Trophoblast cell (in vitro differentiated cells and primary cell): ENCODE measurements at regions not wholly inside any gene's neighbourhood (a gene's known extent, or its start where the extent isn't known, plus 50 kb on each side); places are given as distances from the start of the nearest gene placed in this dataset.

Experiments
- DNase-seq, 2 donors: peaks; one replicate each; pipeline ENCODE4 v3.0.0-alpha.2; 2016
- H2AFZ ChIP-seq: 2 replicates; pipeline ENCODE4 v1.6.1; 2013; ENCODE audit warnings: low read length, moderate library complexity, mild to moderate bottlenecking; ENCODE audit not compliant: insufficient read depth, poor library complexity
- H2AK5ac ChIP-seq: 2 replicates; pipeline ENCODE4 v1.6.1; 2013; ENCODE audit warnings: mild to moderate bottlenecking, low read length
- H2BK120ac ChIP-seq: 2 replicates; pipeline ENCODE4 v1.6.1; 2013; ENCODE audit warnings: low read length, mild to moderate bottlenecking, moderate library complexity; ENCODE audit not compliant: insufficient read depth, poor library complexity
- H2BK12ac ChIP-seq: 2 replicates; pipeline ENCODE4 v1.6.1; 2013; ENCODE audit warnings: mild to moderate bottlenecking, low read length, moderate library complexity
- H2BK5ac ChIP-seq: 2 replicates; pipeline ENCODE4 v1.6.1; 2013; ENCODE audit warnings: low read length, low read depth, moderate library complexity, mild to moderate bottlenecking; ENCODE audit not compliant: poor library complexity
- H3K14ac ChIP-seq: 2 replicates; pipeline ENCODE4 v1.6.1; 2013; ENCODE audit warnings: mild to moderate bottlenecking, low read length
- H3K18ac ChIP-seq: 2 replicates; pipeline ENCODE4 v1.6.1; 2013; ENCODE audit warnings: mild to moderate bottlenecking, low read length
- H3K23ac ChIP-seq: 2 replicates; pipeline ENCODE4 v1.6.1; 2013; ENCODE audit warnings: low read length
- H3K27ac ChIP-seq: 2 replicates; pipeline ENCODE4 v1.5.1; 2013; ENCODE audit warnings: low read depth, mild to moderate bottlenecking, inconsistent platforms, low read length, moderate library complexity
- H3K27me3 ChIP-seq: 2 replicates; pipeline ENCODE4 v1.6.1; 2013; ENCODE audit warnings: inconsistent platforms, mild to moderate bottlenecking, low read length, moderate library complexity; ENCODE audit not compliant: insufficient read depth
- H3K36me3 ChIP-seq, 2 experiments: 1 replicate in 1 of 2; 2 replicates in 1 of 2; pipeline ENCODE4 v1.6.1; 2013; ENCODE audit warnings: low read length in 2 of 2, mild to moderate bottlenecking in 2 of 2, moderate library complexity in 1 of 2; ENCODE audit not compliant: insufficient read depth in 2 of 2, control insufficient read depth in 1 of 2
- H3K4ac ChIP-seq: 2 replicates; pipeline ENCODE4 v1.6.1; 2013; ENCODE audit warnings: low read depth, mild to moderate bottlenecking, low read length, moderate library complexity
- H3K4me1 ChIP-seq, 2 experiments: 1 replicate in 1 of 2; 2 replicates in 1 of 2; pipeline ENCODE4 v1.6.1; 2013; ENCODE audit warnings: low read length in 2 of 2, mild to moderate bottlenecking in 2 of 2, moderate library complexity in 1 of 2; ENCODE audit not compliant: insufficient read depth in 2 of 2, control insufficient read depth in 1 of 2
- H3K4me2 ChIP-seq: 2 replicates; pipeline ENCODE4 v1.6.1; 2013; ENCODE audit warnings: inconsistent platforms, mild to moderate bottlenecking, low read length, moderate library complexity
- H3K4me3 ChIP-seq: 2 replicates; pipeline ENCODE4 v1.5.1; 2013; ENCODE audit warnings: mild to moderate bottlenecking, low read depth, low read length, inconsistent platforms
- H3K79me1 ChIP-seq: one replicate; pipeline ENCODE4 v1.6.1; 2013; ENCODE audit warnings: low read length
- H3K79me2 ChIP-seq: 2 replicates; pipeline ENCODE4 v1.6.1; 2013; ENCODE audit warnings: low read length, mild to moderate bottlenecking; ENCODE audit not compliant: control insufficient read depth, insufficient read depth, poor library complexity
- H3K9ac ChIP-seq: 2 replicates; pipeline ENCODE4 v1.6.1; 2013; ENCODE audit warnings: mild to moderate bottlenecking, low read length
- H3K9me3 ChIP-seq: 2 replicates; pipeline ENCODE4 v1.6.1; 2013; ENCODE audit warnings: low read depth, mild to moderate bottlenecking, control low read depth, inconsistent platforms, low read length; ENCODE audit not compliant: insufficient read depth
- H4K12ac ChIP-seq: 2 replicates; pipeline ENCODE4 v1.6.1; 2013; ENCODE audit warnings: low read depth, mild to moderate bottlenecking, low read length, moderate library complexity
- H4K8ac ChIP-seq: 2 replicates; pipeline ENCODE4 v1.6.1; 2013; ENCODE audit warnings: low read depth, mild to moderate bottlenecking, low read length, moderate library complexity
- H4K91ac ChIP-seq: one replicate; pipeline ENCODE4 v1.6.1; 2013; ENCODE audit warnings: low read depth, mild to moderate bottlenecking, low read length, moderate library complexity
- WGBS: extraction: QIAGEN DNeasy Blood & Tissue Kit; methylation state at CpG from one replicate; pipeline ENCODE4 v1.1.7; 2013; ENCODE audit warnings: missing lambda C conversion rate; ENCODE audit not compliant: insufficient read length, insufficient coverage; ENCODE audit errors: extremely low coverage; 5-methylcytosine and 5-hydroxymethylcytosine counted together

DNA sequence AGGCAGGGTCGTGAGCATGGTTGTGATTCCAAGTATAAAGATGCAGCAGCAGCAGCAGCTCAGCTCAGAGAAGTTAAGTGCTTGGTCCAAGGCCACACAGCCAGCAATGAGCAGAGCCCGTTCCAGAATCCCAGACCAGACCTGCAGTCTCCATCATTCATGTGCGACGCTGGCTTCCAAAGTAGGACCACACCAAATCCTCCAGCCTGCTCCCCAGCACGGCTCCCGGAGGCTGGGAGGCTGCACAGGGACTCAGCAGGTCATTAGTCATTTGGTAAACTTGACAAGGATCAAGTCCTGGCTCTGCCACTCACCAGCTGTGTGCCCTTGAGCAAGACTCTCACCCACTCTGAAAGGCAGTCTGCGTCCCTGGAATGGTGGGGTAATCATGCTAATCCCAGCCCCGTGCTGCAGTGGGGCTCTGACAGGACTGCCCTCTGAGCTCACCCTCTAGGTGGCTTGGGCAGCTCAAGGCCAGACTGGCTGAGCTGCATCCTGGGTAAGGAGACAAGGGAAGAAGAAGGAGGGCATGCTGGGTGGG, 95.1 kb upstream of the TMEM132E start:
- no CpG with 5 or more reads among the region's 8 CpGs for WGBS
- Histone ChIP-seq H3K9me3 (no peaks in the 10 kb centered on the region), H3K4ac (no peak overlapping the region), H3K14ac (no peak overlapping the region), H3K4me3 (no peak overlapping the region), H3K36me3 (no peaks in the 10 kb centered on the region), H2AK5ac (no peak overlapping the region), H2BK12ac (no peak overlapping the region), H3K9ac (no peak overlapping the region), H3K79me1 (no peaks in the 10 kb centered on the region), H2BK120ac (no peak overlapping the region), H3K27ac (no peak overlapping the region), H3K79me2 (no peaks in the 10 kb centered on the region), H3K4me2 (no peak overlapping the region), H3K4me1 (no peaks in the 10 kb centered on the region), H4K91ac (no peak overlapping the region), H2AFZ (no peak overlapping the region), H4K8ac (no peak overlapping the region), H3K23ac (no peak overlapping the region), H3K18ac (no peak overlapping the region), H4K12ac (no peak overlapping the region), H3K27me3 (no peaks in the 10 kb centered on the region), H2BK5ac (no peak overlapping the region)
- DNase-seq: no peak

DNA sequence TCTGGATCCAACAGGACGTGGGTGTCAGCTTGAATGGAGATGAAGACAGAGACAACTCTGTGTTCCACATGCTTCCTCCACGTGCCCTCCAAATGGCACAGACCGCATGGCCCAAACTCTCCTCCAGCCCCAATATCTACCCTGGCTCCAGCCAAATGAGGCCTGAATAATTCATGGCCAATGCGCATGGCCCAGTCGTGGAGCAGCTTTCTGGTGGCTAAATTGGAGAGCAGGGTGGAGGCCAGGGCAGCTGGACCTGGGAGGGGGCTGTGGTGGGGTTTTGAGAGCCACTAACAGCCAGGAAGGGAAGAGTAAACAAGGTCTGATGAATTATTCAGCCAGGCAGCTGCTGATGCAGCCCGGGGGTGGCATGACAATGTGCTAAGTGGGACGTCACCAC, 96.7 kb upstream of the TMEM132E start:
- no peak for DNase-seq
- H3K4me2 ChIP-seq: no peak overlapping the region
- H3K79me2 ChIP-seq: no peaks in the 10 kb centered on the region
- H3K27me3 ChIP-seq: no peaks in the 10 kb centered on the region
- H4K12ac ChIP-seq: no peak overlapping the region
- H2BK120ac ChIP-seq: no peak overlapping the region
- no peak overlapping the region for H2BK12ac ChIP-seq
- H2AFZ ChIP-seq: no peak overlapping the region
- H2BK5ac ChIP-seq: no peak overlapping the region
- H3K18ac ChIP-seq: no peak overlapping the region
- H3K4me1 ChIP-seq: no peaks in the 10 kb centered on the region
- no peak overlapping the region for H2AK5ac ChIP-seq
- H3K9ac ChIP-seq: no peak overlapping the region
- no peaks in the 10 kb centered on the region for H3K9me3 ChIP-seq
- no peak overlapping the region for H3K14ac ChIP-seq
- no peak overlapping the region for H4K8ac ChIP-seq
- WGBS: no CpG with 5 or more reads among the region's 7 CpGs
- H3K23ac ChIP-seq: no peak overlapping the region
- no peaks in the 10 kb centered on the region for H3K79me1 ChIP-seq
- no peak overlapping the region for H3K4ac ChIP-seq
- no peak overlapping the region for H3K27ac ChIP-seq
- no peak overlapping the region for H4K91ac ChIP-seq
- H3K4me3 ChIP-seq: no peak overlapping the region
- H3K36me3 ChIP-seq: no peaks in the 10 kb centered on the region

DNA sequence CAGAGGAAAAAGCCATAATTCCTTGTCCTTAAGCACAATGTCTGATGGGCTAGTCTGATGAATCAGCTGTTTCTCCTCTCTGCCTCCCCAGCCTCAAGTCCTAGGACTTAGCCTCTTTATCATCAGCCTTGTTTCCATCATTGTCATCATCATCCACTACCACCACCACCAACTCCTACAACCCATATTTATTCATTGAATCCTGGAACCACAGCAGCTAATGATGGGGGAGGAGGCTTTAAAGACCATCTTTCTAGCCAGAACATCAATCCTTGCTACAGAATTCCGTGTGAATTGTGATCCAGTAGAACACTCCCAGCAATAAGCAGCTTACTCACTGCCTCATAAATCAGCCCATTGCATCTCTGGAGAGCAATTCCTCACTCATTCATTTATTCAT, 97.6 kb upstream of the TMEM132E start:
- no peak for DNase-seq

DNA sequence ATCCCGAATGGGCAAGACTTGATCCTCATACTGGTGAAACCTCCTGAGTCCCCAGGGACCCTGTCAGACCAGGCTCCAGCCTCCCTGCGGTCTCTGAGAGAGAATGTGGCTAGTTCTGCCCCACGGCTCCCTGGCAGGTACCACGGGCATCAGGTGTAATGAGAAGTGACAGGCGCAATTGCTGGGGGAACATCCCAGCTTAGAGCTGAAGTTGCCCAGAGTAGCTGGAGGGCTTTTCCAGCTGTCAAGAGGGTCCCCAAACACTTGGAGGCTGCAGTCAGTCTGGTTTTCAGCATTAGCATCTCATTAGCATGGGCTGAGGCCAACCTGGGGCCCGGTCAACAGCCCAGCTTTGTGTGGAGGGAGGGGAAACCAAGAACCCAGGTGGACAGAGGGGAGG, 100.0 kb upstream of the TMEM132E start:
- WGBS: no CpG with 5 or more reads among the region's 6 CpGs
- Histone ChIP-seq H3K4me2 (no peak overlapping the region), H4K91ac (no peak overlapping the region), H4K8ac (no peak overlapping the region), H3K4ac (no peak overlapping the region), H3K4me3 (no peak overlapping the region), H2AFZ (no peak overlapping the region), H4K12ac (no peak overlapping the region), H2AK5ac (no peak overlapping the region), H3K27ac (no peak overlapping the region), H3K79me2 (no peaks in the 10 kb centered on the region), H3K23ac (no peak overlapping the region), H3K9ac (no peak overlapping the region), H3K27me3 (no peaks in the 10 kb centered on the region), H3K9me3 (no peaks in the 10 kb centered on the region), H3K36me3 (no peaks in the 10 kb centered on the region), H3K79me1 (no peaks in the 10 kb centered on the region), H3K14ac (no peak overlapping the region), H3K4me1 (no peaks in the 10 kb centered on the region), H2BK5ac (no peak overlapping the region), H2BK120ac (no peak overlapping the region), H3K18ac (no peak overlapping the region), H2BK12ac (no peak overlapping the region)
- DNase-seq: no peak

More for the DNA sequence above, 97.6 kb upstream of the TMEM132E start:
- H3K79me2 ChIP-seq: no peaks in the 10 kb centered on the region
- H3K9ac ChIP-seq: no peak overlapping the region
- no peak overlapping the region for H3K27ac ChIP-seq
- no peaks in the 10 kb centered on the region for H3K36me3 ChIP-seq
- H3K14ac ChIP-seq: no peak overlapping the region
- H4K12ac ChIP-seq: no peak overlapping the region
- H3K4ac ChIP-seq: no peak overlapping the region
- H2BK5ac ChIP-seq: no peak overlapping the region
- H3K4me3 ChIP-seq: no peak overlapping the region
- H3K18ac ChIP-seq: no peak overlapping the region
- H3K27me3 ChIP-seq: no peaks in the 10 kb centered on the region
- H3K9me3 ChIP-seq: no peaks in the 10 kb centered on the region
- H2AK5ac ChIP-seq: no peak overlapping the region
- H3K23ac ChIP-seq: no peak overlapping the region
- no peak overlapping the region for H4K91ac ChIP-seq
- no CpG with 5 or more reads among the region's 1 CpG for WGBS
- no peaks in the 10 kb centered on the region for H3K4me1 ChIP-seq
- no peak overlapping the region for H2BK12ac ChIP-seq
- no peaks in the 10 kb centered on the region for H3K79me1 ChIP-seq
- H2BK120ac ChIP-seq: no peak overlapping the region
- H2AFZ ChIP-seq: no peak overlapping the region
- no peak overlapping the region for H4K8ac ChIP-seq
- H3K4me2 ChIP-seq: no peak overlapping the region
